PC-9 (cell line): ENCODE measurements at regions not wholly inside any gene's neighbourhood (a gene's known extent, or its start where the extent isn't known, plus 50 kb on each side); places are given as distances from the start of the nearest gene placed in this dataset.

Experiments used
- BruUV-seq: library from RNA; stranded (reverse); fragments of 400-500 nt; replicated peaks from 2 replicates; lab custom pipeline; 2021; lab: Mats Ljungman, UMichigan
- CTCF ChIA-PET: fragments of 300-600 bp; sonication (Branson Sonifier 250); formaldehyde crosslinking; loops from one replicate; lab custom pipeline; 2022; ENCODE audit warnings: antibody characterized with exemption; lab: Charles Lee
- POLR2A ChIA-PET: fragments of 300-600 bp; sonication (Branson Sonifier 250); formaldehyde crosslinking; loops from one replicate; lab custom pipeline; 2022; ENCODE audit warnings: antibody characterized with exemption; ENCODE audit not compliant: unreplicated experiment; lab: Charles Lee
- DNase-seq, 2 experiments: peaks; one replicate each; pipeline versions ENCODE4 v3.0.0 to v3.0.0-alpha.2; 2015 to 2022; ENCODE audit warnings: mixed read lengths in 1 of 2
- H2AFZ ChIP-seq: fragments of 200-600 bp; sonication (generic); 2 replicates; pipeline ENCODE4 v1.8.1; 2017; ENCODE audit warnings: antibody characterized with exemption
- H3F3A ChIP-seq: fragments of 200-600 bp; sonication (generic); 2 replicates; pipeline ENCODE4 v1.8.1; 2017; ENCODE audit warnings: antibody characterized with exemption, mild to moderate bottlenecking, low read depth; ENCODE audit not compliant: insufficient read depth
- H3K27ac ChIP-seq: fragments of 200-600 bp; sonication (generic); 2 replicates; pipeline ENCODE4 v1.6.1; 2016; ENCODE audit warnings: mixed run types
- H3K27me3 ChIP-seq: fragments of 200-600 bp; sonication (generic); 2 replicates; pipeline ENCODE4 v1.6.1; 2016; ENCODE audit warnings: low read depth, mixed run types; ENCODE audit not compliant: insufficient read depth
- H3K36me3 ChIP-seq: fragments of 200-600 bp; sonication (generic); 2 replicates; pipeline ENCODE4 v1.6.1; 2016; ENCODE audit warnings: low read depth, mixed run types
- H3K4me1 ChIP-seq: fragments of 200-600 bp; sonication (generic); replicated peaks from 2 replicates; pipeline ENCODE4 v1.6.1; 2016; ENCODE audit warnings: mixed run types; ENCODE audit not compliant: insufficient read depth
- H3K4me2 ChIP-seq: fragments of 200-600 bp; sonication (generic); 2 replicates; pipeline ENCODE4 v1.6.1; 2017; ENCODE audit warnings: mixed run types
- H3K4me3 ChIP-seq: fragments of 200-600 bp; sonication (generic); 2 replicates; pipeline ENCODE4 v1.6.1; 2016; ENCODE audit warnings: mixed run types
- H3K79me2 ChIP-seq: fragments of 200-600 bp; sonication (generic); 2 replicates; pipeline ENCODE4 v1.6.1; 2017; ENCODE audit warnings: low read depth, mixed run types
- H3K9me2 ChIP-seq: fragments of 200-600 bp; sonication (generic); 2 replicates; pipeline ENCODE4 v1.8.1; 2017; ENCODE audit warnings: mild to moderate bottlenecking; ENCODE audit not compliant: insufficient read depth
- H3K9me3 ChIP-seq: fragments of 200-600 bp; sonication (generic); 2 replicates; pipeline ENCODE4 v1.8.1; 2016; ENCODE audit warnings: low read depth; ENCODE audit not compliant: insufficient read depth
- H4K20me1 ChIP-seq: fragments of 200-600 bp; sonication (generic); 2 replicates; pipeline ENCODE4 v1.8.1; 2017; ENCODE audit not compliant: insufficient read depth
- CTCF ChIP-seq: fragments of 200-600 bp; sonication (generic); conservative IDR thresholded peaks from 2 replicates; pipeline ENCODE4 v1.6.1; 2017; ENCODE audit warnings: mixed run types, antibody characterized with exemption, mild to moderate bottlenecking, moderate library complexity
- EZH2 ChIP-seq: fragments of 200-600 bp; sonication (generic); IDR thresholded peaks from 2 replicates; pipeline ENCODE4 v1.8.0; 2017; ENCODE audit warnings: antibody characterized with exemption, low read depth
- intact Hi-C: fragments of 100-400 bp; cut with micrococcal nuclease; formaldehyde crosslinking; loops from one replicate; pipeline ENCODE4 v1.10.0; 2022; ENCODE audit not compliant: unreplicated experiment

- no peak for TF ChIP-seq CTCF
- no peak for TF ChIP-seq EZH2
- H3K36me3 ChIP-seq = no peaks in the 10 kb centered on the region
- H3F3A ChIP-seq = no peaks in the 10 kb centered on the region
- H3K4me2 ChIP-seq = no peak overlapping the region
- no peaks in the 10 kb centered on the region for H3K9me2 ChIP-seq
- H3K27me3 ChIP-seq = peaks cover 31% of the 10 kb centered on the region
- ChIA-PET POLR2A (no interaction called here), CTCF (no interaction called here)
- H4K20me1 ChIP-seq = no peaks in the 10 kb centered on the region
- no peaks in the 10 kb centered on the region for H3K79me2 ChIP-seq
- H3K4me1 ChIP-seq = no peaks in the 10 kb centered on the region
- BruUV-seq = no TSS peak
- no peak overlapping the region for H3K4me3 ChIP-seq
- no peak overlapping the region for H3K27ac ChIP-seq
- no peak for DNase-seq
- intact Hi-C loops = no loop called here
- H3K9me3 ChIP-seq = no peaks in the 10 kb centered on the region
- H2AFZ ChIP-seq = no peak overlapping the region
These were observed 611.3 kb downstream of the VRK1 start for GRCh38 chr14:97408503-97408902.

DNA sequence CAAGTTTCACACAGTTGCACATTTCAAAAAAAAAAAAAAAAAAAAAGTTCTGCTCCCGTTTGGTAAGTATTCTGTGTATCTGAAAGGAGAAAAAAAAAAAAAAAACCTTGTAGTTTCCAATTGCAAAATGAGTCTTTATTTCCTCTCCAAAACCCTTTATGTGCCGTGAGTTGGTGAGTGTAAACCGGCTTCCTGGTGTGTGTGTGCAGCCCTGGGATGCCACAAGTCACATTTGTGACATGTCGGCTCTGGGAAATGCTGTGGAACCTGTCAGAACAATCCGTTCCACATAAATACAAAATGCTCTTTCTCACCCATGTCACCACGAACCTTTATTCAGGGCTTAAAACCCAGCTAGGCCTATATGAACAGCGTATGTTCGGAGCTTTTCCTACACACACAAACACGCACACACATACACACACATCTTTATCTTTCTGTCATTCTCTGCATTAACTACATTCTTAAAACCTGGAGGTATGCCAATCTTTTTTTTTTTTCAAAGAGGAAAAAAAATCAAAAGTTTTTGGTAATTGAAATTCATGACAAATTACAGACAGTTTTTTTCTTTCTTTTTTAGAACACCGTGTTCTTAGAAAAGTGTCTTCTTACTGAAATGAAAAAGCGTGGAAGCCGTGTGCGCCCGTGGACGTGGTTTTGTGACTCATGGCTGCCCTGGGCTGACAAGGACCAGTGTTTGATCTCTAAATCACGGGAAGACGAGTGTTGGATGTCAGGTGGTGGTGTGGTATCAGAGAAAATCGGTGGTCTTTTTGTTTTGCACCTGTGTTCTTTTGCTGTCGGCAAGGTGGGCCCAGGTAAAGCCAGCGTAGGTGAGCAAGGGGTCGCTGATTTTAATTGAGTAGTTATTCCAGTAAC lies 612.0 kb downstream of the VRK1 start:
- CTCF ChIA-PET = no interaction called here
- no peaks in the 10 kb centered on the region for H4K20me1 ChIP-seq

More for the DNA sequence above, 612.0 kb downstream of the VRK1 start:
- no peak overlapping the region for H3K27ac ChIP-seq
- H3K4me2 ChIP-seq = no peak overlapping the region
- no peaks in the 10 kb centered on the region for H3K9me2 ChIP-seq
- no peaks in the 10 kb centered on the region for H3K36me3 ChIP-seq
- TF ChIP-seq CTCF (no peak), EZH2 (no peak)
- POLR2A ChIA-PET = no interaction called here
- no peaks in the 10 kb centered on the region for H3K79me2 ChIP-seq
- no peaks in the 10 kb centered on the region for H3F3A ChIP-seq
- H3K27me3 ChIP-seq = peaks cover 36% of the 10 kb centered on the region
- no peak for DNase-seq
- H3K9me3 ChIP-seq = no peaks in the 10 kb centered on the region
- no peak overlapping the region for H3K4me3 ChIP-seq
- intact Hi-C loops = no loop called here
- H3K4me1 ChIP-seq = no peaks in the 10 kb centered on the region
- H2AFZ ChIP-seq = no peak overlapping the region
- BruUV-seq = no TSS peak
